ENCODE measurements at regions not wholly inside any gene's neighbourhood (a gene's known extent, or its start where the extent isn't known, plus 50 kb on each side); places are given as distances from the start of the nearest gene placed in this dataset.
"Not testable (repeated sequence)": the region's sequence is repeated elsewhere in the genome, so short reads cannot be mapped to it uniquely, and the experiment has no call there.

DNA sequence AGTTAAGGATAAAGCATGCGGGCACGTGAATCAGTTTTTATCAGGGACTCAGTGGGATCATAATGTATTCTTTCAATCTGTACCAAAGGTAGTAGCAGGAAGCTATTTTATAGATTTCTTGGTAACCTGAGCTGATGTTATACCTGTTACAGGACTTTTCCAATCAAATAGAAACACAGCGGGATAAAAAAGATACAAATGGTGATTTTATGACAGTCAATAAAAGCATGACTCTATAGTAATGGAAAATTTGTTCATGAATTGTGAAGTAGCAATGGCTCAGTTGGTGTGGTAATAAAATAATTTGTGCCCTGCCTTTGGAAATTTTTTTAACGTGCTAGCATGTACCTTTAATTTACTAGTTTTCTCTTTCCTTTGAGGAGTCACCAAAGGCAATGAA is 300.7 kb upstream of the CELF2 start:
- no peak overlapping the region for H3K4me3 ChIP-seq (ENCODE audit: low read length)
- no peak overlapping the region for H3K27ac ChIP-seq (ENCODE audit: low read depth, low read length)
- H4K20me1 ChIP-seq (ENCODE audit: control insufficient read depth, insufficient read depth, low read depth, low read length), result no peaks in the 10 kb centered on the region
- H3K79me2 ChIP-seq (ENCODE audit: control insufficient read depth, low read length), result no peaks in the 10 kb centered on the region
- no peak for TF ChIP-seq EZH2phosphoT487 (IDR thresholded peaks at IDR 0.05; ENCODE audit: borderline replicate concordance, low read length)
- TF ChIP-seq, protein P1, sequence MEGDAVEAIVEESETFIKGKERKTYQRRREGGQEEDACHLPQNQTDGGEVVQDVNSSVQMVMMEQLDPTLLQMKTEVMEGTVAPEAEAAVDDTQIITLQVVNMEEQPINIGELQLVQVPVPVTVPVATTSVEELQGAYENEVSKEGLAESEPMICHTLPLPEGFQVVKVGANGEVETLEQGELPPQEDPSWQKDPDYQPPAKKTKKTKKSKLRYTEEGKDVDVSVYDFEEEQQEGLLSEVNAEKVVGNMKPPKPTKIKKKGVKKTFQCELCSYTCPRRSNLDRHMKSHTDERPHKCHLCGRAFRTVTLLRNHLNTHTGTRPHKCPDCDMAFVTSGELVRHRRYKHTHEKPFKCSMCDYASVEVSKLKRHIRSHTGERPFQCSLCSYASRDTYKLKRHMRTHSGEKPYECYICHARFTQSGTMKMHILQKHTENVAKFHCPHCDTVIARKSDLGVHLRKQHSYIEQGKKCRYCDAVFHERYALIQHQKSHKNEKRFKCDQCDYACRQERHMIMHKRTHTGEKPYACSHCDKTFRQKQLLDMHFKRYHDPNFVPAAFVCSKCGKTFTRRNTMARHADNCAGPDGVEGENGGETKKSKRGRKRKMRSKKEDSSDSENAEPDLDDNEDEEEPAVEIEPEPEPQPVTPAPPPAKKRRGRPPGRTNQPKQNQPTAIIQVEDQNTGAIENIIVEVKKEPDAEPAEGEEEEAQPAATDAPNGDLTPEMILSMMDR (IDR thresholded peaks at IDR 0.05; ENCODE audit: low read depth, low read length, poor library complexity, severe bottlenecking), result no peak
- no peaks in the 10 kb centered on the region for H3K36me3 ChIP-seq (ENCODE audit: control insufficient read depth, low read length)
- H3K4me2 ChIP-seq (ENCODE audit: low read length), result no peak overlapping the region
- no peaks in the 10 kb centered on the region for H3K4me1 ChIP-seq (ENCODE audit: control insufficient read depth, low read length)
- H3K27me3 ChIP-seq (ENCODE audit: control insufficient read depth, low read length), result no peaks in the 10 kb centered on the region
- H3F3A ChIP-seq (ENCODE audit: control insufficient read depth, insufficient read depth), result no peaks in the 10 kb centered on the region
- no peaks in the 10 kb centered on the region for H3K9me2 ChIP-seq (replicated peaks; ENCODE audit: control insufficient read depth, low read length)
- no peaks in the 10 kb centered on the region; the same call in 1 of the 2 replicates for H3K9me3 ChIP-seq (ENCODE audit: control insufficient read depth, insufficient read depth, low read length)

DNA sequence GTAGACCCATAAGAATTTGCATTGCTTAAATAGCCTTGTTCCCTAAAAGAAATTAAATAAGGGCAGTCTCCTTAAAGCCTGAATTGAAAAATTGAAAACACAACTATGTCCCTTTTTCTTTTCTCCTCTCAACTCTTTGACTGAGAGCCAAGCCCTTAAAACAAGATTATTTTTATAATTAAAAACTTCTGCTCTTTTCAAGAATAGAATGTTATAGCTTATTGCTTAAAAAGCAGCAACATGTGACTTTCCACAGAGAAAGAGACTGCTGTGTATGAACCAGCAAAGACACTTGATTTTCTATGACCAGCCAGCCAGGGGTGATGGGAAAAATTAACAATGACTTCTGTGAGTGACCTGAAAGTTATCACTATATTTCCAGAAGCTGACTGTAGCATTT is 295.2 kb upstream of the CELF2 start:
- no peaks in the 10 kb centered on the region for H3K36me3 ChIP-seq (ENCODE audit: control insufficient read depth, low read length)
- TF ChIP-seq, protein P1 (IDR thresholded peaks at IDR 0.05; ENCODE audit: low read depth, low read length, poor library complexity, severe bottlenecking), result no peak
- TF ChIP-seq EZH2phosphoT487 (IDR thresholded peaks at IDR 0.05; ENCODE audit: borderline replicate concordance, low read length), result no peak
- no peaks in the 10 kb centered on the region for H3K9me2 ChIP-seq (replicated peaks; ENCODE audit: control insufficient read depth, low read length)
- H3K4me1 ChIP-seq (ENCODE audit: control insufficient read depth, low read length), result no peaks in the 10 kb centered on the region
- H3K79me2 ChIP-seq (ENCODE audit: control insufficient read depth, low read length), result no peaks in the 10 kb centered on the region
- H4K20me1 ChIP-seq (ENCODE audit: control insufficient read depth, insufficient read depth, low read depth, low read length), result no peaks in the 10 kb centered on the region
- H3F3A ChIP-seq (ENCODE audit: control insufficient read depth, insufficient read depth), result no peaks in the 10 kb centered on the region
- no peak overlapping the region for H3K4me2 ChIP-seq (ENCODE audit: low read length)
- H3K9me3 ChIP-seq (ENCODE audit: control insufficient read depth, insufficient read depth, low read length), result no peaks in the 10 kb centered on the region
- H3K27me3 ChIP-seq (ENCODE audit: control insufficient read depth, low read length), result no peaks in the 10 kb centered on the region
- H3K27ac ChIP-seq (ENCODE audit: low read depth, low read length), result no peak overlapping the region
- no peak overlapping the region for H3K4me3 ChIP-seq (ENCODE audit: low read length)

DNA sequence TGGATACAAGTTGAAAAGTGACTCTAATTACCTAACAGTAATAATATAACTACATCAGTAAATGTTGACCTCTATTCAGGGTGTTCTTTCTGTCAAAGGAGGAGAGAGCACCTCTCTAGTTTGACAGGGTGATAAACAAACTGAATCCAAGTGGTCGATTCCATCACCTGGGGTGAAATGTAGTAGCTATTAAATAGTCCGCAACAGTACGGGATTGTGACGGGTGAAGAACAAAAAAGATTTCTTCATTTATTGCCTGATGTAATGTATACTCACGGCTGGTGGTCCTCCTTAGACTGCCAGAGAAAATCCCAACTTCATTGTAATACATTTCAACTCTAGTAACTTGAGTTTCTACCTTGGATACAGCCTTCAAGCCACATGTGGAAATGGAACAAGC is 292.5 kb upstream of the CELF2 start:
- TF ChIP-seq, protein P1 (IDR thresholded peaks at IDR 0.05; ENCODE audit: low read depth, low read length, poor library complexity, severe bottlenecking), result no peak
- TF ChIP-seq EZH2phosphoT487 (IDR thresholded peaks at IDR 0.05; ENCODE audit: borderline replicate concordance, low read length), result no peak
- H3K9me3 ChIP-seq (ENCODE audit: control insufficient read depth, insufficient read depth, low read length), result no peaks in the 10 kb centered on the region
- no peaks in the 10 kb centered on the region for H3K36me3 ChIP-seq (ENCODE audit: control insufficient read depth, low read length)
- H3K79me2 ChIP-seq (ENCODE audit: control insufficient read depth, low read length), result no peaks in the 10 kb centered on the region
- no peaks in the 10 kb centered on the region for H3K27me3 ChIP-seq (ENCODE audit: control insufficient read depth, low read length)
- H3K4me1 ChIP-seq (ENCODE audit: control insufficient read depth, low read length), result no peaks in the 10 kb centered on the region
- no peaks in the 10 kb centered on the region for H3F3A ChIP-seq (ENCODE audit: control insufficient read depth, insufficient read depth)
- no peaks in the 10 kb centered on the region for H4K20me1 ChIP-seq (ENCODE audit: control insufficient read depth, insufficient read depth, low read depth, low read length)
- no peak overlapping the region for H3K27ac ChIP-seq (ENCODE audit: low read depth, low read length)
- no peaks in the 10 kb centered on the region for H3K9me2 ChIP-seq (replicated peaks; ENCODE audit: control insufficient read depth, low read length)
- no peak overlapping the region for H3K4me2 ChIP-seq (ENCODE audit: low read length)
- no peak overlapping the region for H3K4me3 ChIP-seq (ENCODE audit: low read length)

DNA sequence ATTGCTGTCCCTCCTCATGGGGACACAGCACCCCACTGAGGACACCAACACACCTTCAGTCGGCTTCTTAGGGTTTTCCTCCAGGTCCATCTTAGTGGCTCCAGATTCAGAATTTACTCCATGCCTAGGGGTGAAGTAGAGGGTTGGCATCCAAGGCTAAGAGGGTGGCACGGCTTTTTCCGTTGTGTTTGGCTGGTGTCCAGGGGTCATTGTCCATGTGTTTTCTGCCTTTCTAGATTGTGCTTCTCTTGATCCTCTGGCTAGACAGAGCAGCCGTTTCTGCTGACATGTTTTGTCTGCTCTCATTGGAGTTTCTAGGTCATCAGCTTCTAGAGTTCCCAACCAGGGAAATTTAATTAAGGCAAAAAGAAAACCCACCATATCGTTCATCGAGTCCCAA is 291.6 kb upstream of the CELF2 start:
- Histone ChIP-seq H3K9me3 (ENCODE audit: control insufficient read depth, insufficient read depth, low read length) (no peaks in the 10 kb centered on the region), H4K20me1 (ENCODE audit: control insufficient read depth, insufficient read depth, low read depth, low read length) (no peaks in the 10 kb centered on the region), H3K27ac (ENCODE audit: low read depth, low read length) (no peak overlapping the region)

DNA sequence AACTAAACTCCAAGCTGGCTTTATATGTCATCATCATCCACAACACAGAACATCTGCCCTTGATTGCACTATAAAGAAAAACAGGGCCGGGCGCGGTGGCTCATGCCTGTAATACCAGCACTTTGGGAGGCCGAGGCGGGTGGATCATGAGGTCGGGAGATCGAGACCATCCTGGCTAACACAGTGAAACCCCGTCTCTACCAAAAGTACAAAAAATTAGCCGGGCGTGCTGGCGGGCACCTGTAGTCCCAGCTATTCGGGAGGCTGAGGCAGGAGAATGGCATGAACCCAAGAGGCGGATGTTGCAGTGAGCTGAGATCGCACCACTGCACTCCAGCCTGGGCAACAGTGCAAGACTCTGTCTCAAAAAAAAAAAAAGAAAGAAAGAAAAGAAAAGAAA is 290.3 kb upstream of the CELF2 start:
- not testable (repeated sequence) for H3K9me3 ChIP-seq (ENCODE audit: control insufficient read depth, insufficient read depth, low read length); H4K20me1 ChIP-seq (ENCODE audit: control insufficient read depth, insufficient read depth, low read depth, low read length); H3K4me3 ChIP-seq (ENCODE audit: low read length); H3K36me3 ChIP-seq (ENCODE audit: control insufficient read depth, low read length); H3K27me3 ChIP-seq (ENCODE audit: control insufficient read depth, low read length); H3K27ac ChIP-seq (ENCODE audit: low read depth, low read length); H3K9me2 ChIP-seq (replicated peaks; ENCODE audit: control insufficient read depth, low read length); H3K4me2 ChIP-seq (ENCODE audit: low read length); H3F3A ChIP-seq (ENCODE audit: control insufficient read depth, insufficient read depth); H3K79me2 ChIP-seq (ENCODE audit: control insufficient read depth, low read length); H3K4me1 ChIP-seq (ENCODE audit: control insufficient read depth, low read length)

More for the DNA sequence above, 291.6 kb upstream of the CELF2 start:
- no peak for TF ChIP-seq EZH2phosphoT487 (IDR thresholded peaks at IDR 0.05; ENCODE audit: borderline replicate concordance, low read length)
- TF ChIP-seq, protein P1 (IDR thresholded peaks at IDR 0.05; ENCODE audit: low read depth, low read length, poor library complexity, severe bottlenecking), result no peak
- Histone ChIP-seq H3F3A (ENCODE audit: control insufficient read depth, insufficient read depth) (no peaks in the 10 kb centered on the region), H3K79me2 (ENCODE audit: control insufficient read depth, low read length) (no peaks in the 10 kb centered on the region), H3K4me2 (ENCODE audit: low read length) (no peak overlapping the region), H3K27me3 (ENCODE audit: control insufficient read depth, low read length) (no peaks in the 10 kb centered on the region), H3K4me3 (ENCODE audit: low read length) (no peak overlapping the region), H3K4me1 (ENCODE audit: control insufficient read depth, low read length) (no peaks in the 10 kb centered on the region), H3K36me3 (ENCODE audit: control insufficient read depth, low read length) (no peaks in the 10 kb centered on the region), H3K9me2 (replicated peaks; ENCODE audit: control insufficient read depth, low read length) (no peaks in the 10 kb centered on the region)

Data from DOHH2 (cell line).